Spleen (tissue), 7 donors: ENCODE measurements at regions not wholly inside any gene's neighbourhood (a gene's known extent, or its start where the extent isn't known, plus 50 kb on each side); places are given as distances from the start of the nearest gene placed in this dataset.

Experiments
- POLR2A ChIP-seq, 3 donors: fragments of 450-650 bp; IDR thresholded peaks; one replicate each; pipeline ENCODE4 v1.5.1; 2017; ENCODE audit warnings: antibody characterized with exemption in 3 of 3, mild to moderate bottlenecking in 1 of 3
- TF ChIP-seq, protein P1 (sequence below), 11 experiments: fragments of 200-600 bp in 7 of 11; fragments of 450-650 bp in 4 of 11; sonication (generic) in 4 of 11; IDR thresholded peaks in 8 of 11; conservative IDR thresholded peaks in 3 of 11; 1 replicate in 7 of 11; 2 replicates in 4 of 11; pipeline versions ENCODE4 v1.4.0 to v1.8.0; 2016 to 2021; ENCODE audit warnings: antibody characterized with exemption in 11 of 11, inconsistent platforms in 4 of 11, mild to moderate bottlenecking in 1 of 11
- donor health status: DM: no; HTN: no; CAD: no; lungs with moderate emphysema.
- donor health status: DM: no; HTN: no; CAD: no.
- donor health status: DM: no; HTN: no; CAD: no.

DNA sequence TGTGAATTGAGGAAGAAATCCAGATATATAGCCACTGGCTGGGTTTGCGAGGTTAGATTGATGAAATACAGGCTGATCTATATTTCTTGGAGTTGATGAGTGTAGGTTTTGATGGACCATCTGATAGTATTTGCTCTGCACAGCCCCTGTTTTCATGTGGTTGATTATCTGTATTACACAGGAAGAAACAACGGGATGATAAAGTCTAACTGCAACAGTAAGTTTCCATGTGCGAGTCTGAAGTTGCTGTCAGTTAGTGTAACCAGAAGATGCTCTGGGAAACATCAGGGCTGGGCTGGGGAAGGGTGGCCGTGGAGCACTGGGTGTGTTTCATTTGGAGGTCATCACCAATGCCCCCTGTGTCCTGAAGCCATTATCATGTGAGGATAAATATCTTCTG lies 148.4 kb upstream of the SFRP2 start:
- TF ChIP-seq, protein P1, sequence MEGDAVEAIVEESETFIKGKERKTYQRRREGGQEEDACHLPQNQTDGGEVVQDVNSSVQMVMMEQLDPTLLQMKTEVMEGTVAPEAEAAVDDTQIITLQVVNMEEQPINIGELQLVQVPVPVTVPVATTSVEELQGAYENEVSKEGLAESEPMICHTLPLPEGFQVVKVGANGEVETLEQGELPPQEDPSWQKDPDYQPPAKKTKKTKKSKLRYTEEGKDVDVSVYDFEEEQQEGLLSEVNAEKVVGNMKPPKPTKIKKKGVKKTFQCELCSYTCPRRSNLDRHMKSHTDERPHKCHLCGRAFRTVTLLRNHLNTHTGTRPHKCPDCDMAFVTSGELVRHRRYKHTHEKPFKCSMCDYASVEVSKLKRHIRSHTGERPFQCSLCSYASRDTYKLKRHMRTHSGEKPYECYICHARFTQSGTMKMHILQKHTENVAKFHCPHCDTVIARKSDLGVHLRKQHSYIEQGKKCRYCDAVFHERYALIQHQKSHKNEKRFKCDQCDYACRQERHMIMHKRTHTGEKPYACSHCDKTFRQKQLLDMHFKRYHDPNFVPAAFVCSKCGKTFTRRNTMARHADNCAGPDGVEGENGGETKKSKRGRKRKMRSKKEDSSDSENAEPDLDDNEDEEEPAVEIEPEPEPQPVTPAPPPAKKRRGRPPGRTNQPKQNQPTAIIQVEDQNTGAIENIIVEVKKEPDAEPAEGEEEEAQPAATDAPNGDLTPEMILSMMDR (IDR thresholded peaks at IDR 0.05 in 8 of 11, conservative IDR thresholded peaks at IDR 0.05 in 3 of 11), result no peak
- TF ChIP-seq POLR2A (IDR thresholded peaks at IDR 0.05), result no peak
